K562 (cell line): ENCODE measurements at regions not wholly inside any gene's neighbourhood (a gene's known extent, or its start where the extent isn't known, plus 50 kb on each side); places are given as distances from the start of the nearest gene placed in this dataset.

Source experiments
- ERF ChIP-seq: fragments of 450-650 bp; formaldehyde crosslinking; IDR thresholded peaks from 2 replicates; pipeline ENCODE4 v1.4.0; 2020; ENCODE audit warnings: mild to moderate bottlenecking, mixed read lengths
- JUN ChIP-seq, 2 experiments: sonication (generic) in 1 of 2; formaldehyde crosslinking in 1 of 2; IDR thresholded peaks; 2 replicates each; pipeline versions ENCODE4 v1.6.1 to v1.8.0; 2012 to 2022; ENCODE audit warnings: borderline replicate concordance in 2 of 2, mild to moderate bottlenecking in 2 of 2, improper control_type of control experiment in 1 of 2, low read depth in 1 of 2, low read length in 1 of 2, missing genetic modification reagents in 1 of 2
- MECOM ChIP-seq: fragments of 250-450 bp; sonication (Bioruptor Pico); IDR thresholded peaks from 2 replicates; pipeline ENCODE4 v1.8.0; 2022; ENCODE audit warnings: inconsistent platforms
- NFATC3 ChIP-seq: fragments of 450-650 bp; IDR thresholded peaks from 2 replicates; pipeline ENCODE4 v1.6.1; 2017; ENCODE audit warnings: mild to moderate bottlenecking
- RBFOX2 ChIP-seq: fragments of 200-400 bp; formaldehyde crosslinking; IDR thresholded peaks from 2 replicates; pipeline ENCODE4 v1.6.1; 2017; ENCODE audit warnings: low read depth, mild to moderate bottlenecking, low read length, moderate library complexity
- TF ChIP-seq, protein P1 (sequence below): sonication (generic); formaldehyde crosslinking; IDR thresholded peaks from 2 replicates; pipeline ENCODE4 v1.8.0; 2022; ENCODE audit warnings: mild to moderate bottlenecking, missing genetic modification reagents, borderline replicate concordance
- TF ChIP-seq, protein P2 (sequence below), 3 experiments: IDR thresholded peaks in 2 of 3; conservative IDR thresholded peaks in 1 of 3; 2 replicates each; pipeline ENCODE4 v1.5.1; 2011 to 2012; ENCODE audit warnings: low read length in 3 of 3, mild to moderate bottlenecking in 3 of 3, control low read depth in 2 of 3, improper control_type of control experiment in 1 of 3, inconsistent platforms in 1 of 3, low read depth in 1 of 3, mixed read lengths in 1 of 3, moderate library complexity in 1 of 3; ENCODE audit not compliant: insufficient read depth in 2 of 3
- TF ChIP-seq, protein P3 (sequence below): sonication (generic); formaldehyde crosslinking; IDR thresholded peaks from 2 replicates; pipeline ENCODE4 v1.8.0; 2023; ENCODE audit warnings: mild to moderate bottlenecking, missing genetic modification reagents

DNA sequence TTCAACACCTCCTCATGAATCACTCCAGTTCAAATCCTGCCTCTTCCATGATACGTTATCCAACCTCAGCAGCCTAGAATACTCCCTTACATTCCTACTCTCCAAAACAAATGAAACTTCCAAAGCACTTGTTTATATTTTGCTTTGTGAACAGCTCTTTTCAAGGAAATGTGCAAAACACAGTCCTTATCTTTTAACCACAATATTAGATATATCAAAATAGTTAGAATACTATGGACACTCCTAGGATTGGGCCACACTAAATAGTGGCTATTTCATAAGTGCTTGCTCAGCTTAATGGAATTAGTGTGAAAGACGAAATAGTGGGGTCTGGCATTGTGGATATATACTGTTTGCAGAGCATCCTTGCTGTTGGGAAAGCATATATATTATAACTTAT lies 173.5 kb downstream of the ZC3H11B start:
- TF ChIP-seq NFATC3, result no peak
- TF ChIP-seq ERF (CRISPR knock-in tag), result no peak
- TF ChIP-seq, protein P1, sequence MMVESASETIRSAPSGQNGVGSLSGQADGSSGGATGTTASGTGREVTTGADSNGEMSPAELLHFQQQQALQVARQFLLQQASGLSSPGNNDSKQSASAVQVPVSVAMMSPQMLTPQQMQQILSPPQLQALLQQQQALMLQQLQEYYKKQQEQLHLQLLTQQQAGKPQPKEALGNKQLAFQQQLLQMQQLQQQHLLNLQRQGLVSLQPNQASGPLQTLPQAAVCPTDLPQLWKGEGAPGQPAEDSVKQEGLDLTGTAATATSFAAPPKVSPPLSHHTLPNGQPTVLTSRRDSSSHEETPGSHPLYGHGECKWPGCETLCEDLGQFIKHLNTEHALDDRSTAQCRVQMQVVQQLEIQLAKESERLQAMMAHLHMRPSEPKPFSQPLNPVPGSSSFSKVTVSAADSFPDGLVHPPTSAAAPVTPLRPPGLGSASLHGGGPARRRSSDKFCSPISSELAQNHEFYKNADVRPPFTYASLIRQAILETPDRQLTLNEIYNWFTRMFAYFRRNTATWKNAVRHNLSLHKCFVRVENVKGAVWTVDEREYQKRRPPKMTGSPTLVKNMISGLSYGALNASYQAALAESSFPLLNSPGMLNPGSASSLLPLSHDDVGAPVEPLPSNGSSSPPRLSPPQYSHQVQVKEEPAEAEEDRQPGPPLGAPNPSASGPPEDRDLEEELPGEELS (CRISPR knock-in tag), result no peak
- TF ChIP-seq, protein P2, sequence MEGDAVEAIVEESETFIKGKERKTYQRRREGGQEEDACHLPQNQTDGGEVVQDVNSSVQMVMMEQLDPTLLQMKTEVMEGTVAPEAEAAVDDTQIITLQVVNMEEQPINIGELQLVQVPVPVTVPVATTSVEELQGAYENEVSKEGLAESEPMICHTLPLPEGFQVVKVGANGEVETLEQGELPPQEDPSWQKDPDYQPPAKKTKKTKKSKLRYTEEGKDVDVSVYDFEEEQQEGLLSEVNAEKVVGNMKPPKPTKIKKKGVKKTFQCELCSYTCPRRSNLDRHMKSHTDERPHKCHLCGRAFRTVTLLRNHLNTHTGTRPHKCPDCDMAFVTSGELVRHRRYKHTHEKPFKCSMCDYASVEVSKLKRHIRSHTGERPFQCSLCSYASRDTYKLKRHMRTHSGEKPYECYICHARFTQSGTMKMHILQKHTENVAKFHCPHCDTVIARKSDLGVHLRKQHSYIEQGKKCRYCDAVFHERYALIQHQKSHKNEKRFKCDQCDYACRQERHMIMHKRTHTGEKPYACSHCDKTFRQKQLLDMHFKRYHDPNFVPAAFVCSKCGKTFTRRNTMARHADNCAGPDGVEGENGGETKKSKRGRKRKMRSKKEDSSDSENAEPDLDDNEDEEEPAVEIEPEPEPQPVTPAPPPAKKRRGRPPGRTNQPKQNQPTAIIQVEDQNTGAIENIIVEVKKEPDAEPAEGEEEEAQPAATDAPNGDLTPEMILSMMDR (IDR thresholded peaks at IDR 0.05 in 2 of 3, conservative IDR thresholded peaks at IDR 0.05 in 1 of 3; ENCODE audit: insufficient read depth in 2 of 3, low read depth in 1 of 3, low read length in 3 of 3), result no peak
- TF ChIP-seq JUN (IDR thresholded peaks at IDR 0.05; ENCODE audit: borderline replicate concordance, low read depth, low read length), result no peak
- TF ChIP-seq JUN (CRISPR knock-in tag; IDR thresholded peaks at IDR 0.05; ENCODE audit: borderline replicate concordance), result no peak
- no peak for TF ChIP-seq RBFOX2
- TF ChIP-seq MECOM (CRISPR knock-in tag), result no peak
- TF ChIP-seq, protein P3, sequence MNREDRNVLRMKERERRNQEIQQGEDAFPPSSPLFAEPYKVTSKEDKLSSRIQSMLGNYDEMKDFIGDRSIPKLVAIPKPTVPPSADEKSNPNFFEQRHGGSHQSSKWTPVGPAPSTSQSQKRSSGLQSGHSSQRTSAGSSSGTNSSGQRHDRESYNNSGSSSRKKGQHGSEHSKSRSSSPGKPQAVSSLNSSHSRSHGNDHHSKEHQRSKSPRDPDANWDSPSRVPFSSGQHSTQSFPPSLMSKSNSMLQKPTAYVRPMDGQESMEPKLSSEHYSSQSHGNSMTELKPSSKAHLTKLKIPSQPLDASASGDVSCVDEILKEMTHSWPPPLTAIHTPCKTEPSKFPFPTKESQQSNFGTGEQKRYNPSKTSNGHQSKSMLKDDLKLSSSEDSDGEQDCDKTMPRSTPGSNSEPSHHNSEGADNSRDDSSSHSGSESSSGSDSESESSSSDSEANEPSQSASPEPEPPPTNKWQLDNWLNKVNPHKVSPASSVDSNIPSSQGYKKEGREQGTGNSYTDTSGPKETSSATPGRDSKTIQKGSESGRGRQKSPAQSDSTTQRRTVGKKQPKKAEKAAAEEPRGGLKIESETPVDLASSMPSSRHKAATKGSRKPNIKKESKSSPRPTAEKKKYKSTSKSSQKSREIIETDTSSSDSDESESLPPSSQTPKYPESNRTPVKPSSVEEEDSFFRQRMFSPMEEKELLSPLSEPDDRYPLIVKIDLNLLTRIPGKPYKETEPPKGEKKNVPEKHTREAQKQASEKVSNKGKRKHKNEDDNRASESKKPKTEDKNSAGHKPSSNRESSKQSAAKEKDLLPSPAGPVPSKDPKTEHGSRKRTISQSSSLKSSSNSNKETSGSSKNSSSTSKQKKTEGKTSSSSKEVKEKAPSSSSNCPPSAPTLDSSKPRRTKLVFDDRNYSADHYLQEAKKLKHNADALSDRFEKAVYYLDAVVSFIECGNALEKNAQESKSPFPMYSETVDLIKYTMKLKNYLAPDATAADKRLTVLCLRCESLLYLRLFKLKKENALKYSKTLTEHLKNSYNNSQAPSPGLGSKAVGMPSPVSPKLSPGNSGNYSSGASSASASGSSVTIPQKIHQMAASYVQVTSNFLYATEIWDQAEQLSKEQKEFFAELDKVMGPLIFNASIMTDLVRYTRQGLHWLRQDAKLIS (CRISPR knock-in tag), result no peak
